ENCODE measurements at regions not wholly inside any gene's neighbourhood (a gene's known extent, or its start where the extent isn't known, plus 50 kb on each side); places are given as distances from the start of the nearest gene placed in this dataset.

DNA sequence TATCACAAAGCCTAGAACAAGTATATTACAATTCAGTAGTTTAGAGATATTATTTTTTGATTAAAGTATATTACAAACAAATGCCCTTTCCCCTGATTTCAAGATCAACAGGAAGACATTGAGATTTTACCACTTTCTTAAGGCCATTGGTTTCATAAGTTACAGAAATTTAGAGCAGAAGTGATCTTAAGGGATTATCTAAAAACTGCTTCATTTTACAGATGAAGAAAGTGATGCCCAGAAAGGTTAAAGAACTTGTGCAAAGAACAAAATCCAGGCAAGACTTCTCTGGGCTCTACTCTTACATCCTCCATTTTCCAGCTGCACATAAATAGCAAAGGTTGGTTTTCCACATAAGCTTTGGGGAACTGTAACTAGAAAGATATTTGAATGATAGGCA is 87.5 kb downstream of the DUSP6 start:
- TF ChIP-seq POLR2A (IDR thresholded peaks at IDR 0.05; ENCODE audit: low read length) (no peak), GATA1 (IDR thresholded peaks at IDR 0.05; ENCODE audit: low read depth, low read length) (no peak)
